LHCN-M2 (cell line): ENCODE measurements at regions not wholly inside any gene's neighbourhood (a gene's known extent, or its start where the extent isn't known, plus 50 kb on each side); places are given as distances from the start of the nearest gene placed in this dataset.

Experiments used
- DNase-seq: peaks from one replicate; pipeline ENCODE4 v3.0.0-alpha.2; 2012; ENCODE audit warnings: low read depth

GRCh38 chr5:100479079-100479688, 56.0 kb upstream of the FAM174A start:
- DNase-seq = peak; percentile 19

- DNase-seq = no peak
Observed at GRCh38 chr5:100472091-100472490, 63.1 kb upstream of the FAM174A start.

GRCh38 chr5:100469767-100470166, 65.4 kb upstream of the FAM174A start:
- DNase-seq = no peak

- DNase-seq = peak; percentile 81
Observed at GRCh38 chr5:100464418-100464817, 70.8 kb upstream of the FAM174A start.

GRCh38 chr5:100456615-100457014, 78.6 kb upstream of the FAM174A start:
- DNase-seq = no peak

GRCh38 chr5:100452126-100452525, 83.0 kb upstream of the FAM174A start:
- no peak for DNase-seq

GRCh38 chr5:100448111-100448528, 87.1 kb upstream of the FAM174A start:
- no peak for DNase-seq

GRCh38 chr5:100446879-100447430, 88.2 kb upstream of the FAM174A start:
- no peak for DNase-seq

GRCh38 chr5:100444961-100445360, 90.2 kb upstream of the FAM174A start:
- DNase-seq = peak; percentile 53

DNA sequence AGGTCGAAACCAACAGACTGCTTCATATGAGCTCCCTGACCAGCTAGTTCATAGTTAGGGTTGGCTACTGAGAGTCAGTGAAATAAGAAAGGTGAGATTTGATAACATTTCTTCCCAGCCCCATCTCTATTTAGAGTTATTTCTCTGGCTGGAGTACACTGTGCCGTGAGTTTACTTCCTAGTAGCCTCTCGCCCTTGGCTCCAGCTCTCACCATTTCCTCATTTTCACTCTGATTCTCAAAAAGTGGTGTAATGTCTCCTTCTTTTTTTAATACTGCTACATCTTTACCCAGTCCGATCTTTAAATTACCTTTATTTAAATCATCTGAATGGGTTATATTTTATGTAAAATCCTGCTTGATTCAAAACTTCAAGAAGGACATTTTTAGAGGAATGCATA, 100.4 kb upstream of the FAM174A start:
- DNase-seq = no peak

DNA sequence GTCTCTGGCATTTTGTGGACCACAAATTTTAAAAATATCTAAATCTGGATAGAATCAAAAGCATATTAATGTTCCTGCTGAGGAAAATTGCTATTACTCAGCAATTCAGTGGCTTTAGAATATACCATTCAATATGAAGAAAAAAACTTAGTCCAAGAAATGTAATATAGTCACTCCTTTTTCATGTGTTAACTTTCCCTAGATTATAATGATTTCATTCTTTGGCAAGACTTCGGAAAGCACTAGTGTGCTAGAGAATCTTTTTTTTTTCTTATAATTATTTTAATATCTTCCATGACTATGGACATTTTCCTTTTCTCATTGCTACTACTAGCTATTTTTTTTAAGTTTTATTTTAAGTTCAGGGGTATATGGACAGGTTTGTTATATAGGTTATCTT, 102.4 kb upstream of the FAM174A start:
- DNase-seq = no peak

DNA sequence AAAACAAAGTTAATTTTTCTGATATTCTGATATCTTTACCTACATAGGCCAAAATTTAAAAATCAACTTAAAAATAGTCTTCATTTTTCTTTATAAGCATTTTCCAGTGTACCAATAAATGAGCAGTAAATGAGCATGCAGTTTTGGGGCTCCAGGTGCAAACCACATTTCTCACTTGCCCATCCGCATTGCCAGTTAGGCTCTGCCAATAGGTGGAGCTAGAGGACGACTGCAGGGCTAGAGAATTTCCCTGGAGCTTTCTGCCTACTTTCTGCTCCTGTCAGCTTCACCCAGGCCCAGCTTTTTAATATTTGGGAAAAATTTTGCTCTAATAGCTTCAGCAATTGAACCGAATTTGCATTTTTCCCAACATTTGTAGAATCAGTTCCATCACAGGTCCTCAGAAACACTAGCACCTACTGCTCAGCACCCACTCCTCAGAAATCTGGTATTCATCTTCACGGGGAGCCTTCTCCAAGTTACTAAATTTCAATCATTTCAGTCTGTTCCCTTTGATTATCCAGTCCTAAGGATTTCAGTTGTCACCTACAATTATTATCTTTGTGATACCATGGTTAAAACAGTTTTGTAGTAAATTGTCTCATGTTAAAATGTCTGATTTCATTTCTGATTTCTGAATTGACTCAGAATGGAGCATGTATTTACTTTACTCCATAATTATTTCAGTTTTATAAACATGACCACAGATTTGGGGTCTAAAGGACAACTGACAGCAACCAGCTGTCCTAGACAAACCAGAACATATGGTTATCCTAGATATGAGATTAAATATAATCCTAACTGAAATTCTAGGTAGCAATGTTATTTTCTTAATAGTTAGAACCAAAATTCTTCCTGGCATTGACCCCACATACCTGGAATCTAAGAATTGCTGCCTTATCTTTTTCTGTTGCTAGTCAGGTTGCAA, 104.6 kb upstream of the FAM174A start:
- DNase-seq = peak; percentile 51

GRCh38 chr5:100424787-100425186, 110.4 kb upstream of the FAM174A start:
- no peak for DNase-seq

DNA sequence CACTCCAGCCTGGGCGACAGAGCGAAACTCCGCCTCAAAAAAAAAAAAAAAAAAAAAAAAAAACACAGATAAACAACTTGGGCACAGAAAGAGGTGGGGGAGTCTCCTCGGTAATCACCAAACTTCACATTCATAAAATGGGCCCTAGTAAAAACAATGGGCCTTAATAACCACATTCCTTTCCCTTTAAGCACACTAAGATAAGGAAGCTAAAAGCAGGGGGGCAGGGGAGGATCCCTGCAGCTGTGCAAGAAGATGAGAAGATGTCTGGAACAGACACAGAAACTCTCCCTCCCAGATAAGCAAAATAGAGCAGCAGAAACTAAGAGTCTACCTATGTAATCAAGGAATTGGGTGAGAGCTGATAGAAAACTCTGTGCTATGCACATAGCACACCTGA, 111.2 kb upstream of the FAM174A start:
- peak; percentile 20 for DNase-seq

GRCh38 chr5:100423330-100423729, 111.8 kb upstream of the FAM174A start:
- DNase-seq = no peak

- DNase-seq = no peak
Observed at GRCh38 chr5:100421360-100421759, 113.8 kb upstream of the FAM174A start.

- DNase-seq = no peak
Observed at GRCh38 chr5:100418231-100418630, 116.9 kb upstream of the FAM174A start.

DNA sequence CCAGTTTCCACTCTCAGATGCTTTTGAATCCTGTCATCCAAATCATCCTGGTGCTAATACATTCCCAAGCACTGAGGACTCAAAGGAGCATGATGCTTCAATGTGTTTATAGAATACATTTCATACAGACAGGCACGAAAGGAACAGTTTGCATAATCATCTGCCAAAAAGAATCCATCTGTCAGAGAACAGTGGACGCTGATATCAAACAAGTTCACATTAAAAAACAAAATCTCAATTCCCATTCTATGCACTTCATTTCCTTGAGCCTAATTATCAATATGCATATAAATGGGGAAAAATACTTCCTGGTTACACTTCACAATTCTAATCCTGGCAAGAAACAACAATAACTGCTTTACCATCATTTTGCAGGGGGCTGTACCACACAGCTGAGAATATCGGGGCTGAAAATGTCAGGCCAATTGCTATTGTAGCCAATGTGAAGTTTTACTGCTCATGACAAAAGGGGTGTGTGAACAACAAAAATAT, 125.5 kb upstream of the FAM174A start:
- peak; percentile 15 for DNase-seq

DNA sequence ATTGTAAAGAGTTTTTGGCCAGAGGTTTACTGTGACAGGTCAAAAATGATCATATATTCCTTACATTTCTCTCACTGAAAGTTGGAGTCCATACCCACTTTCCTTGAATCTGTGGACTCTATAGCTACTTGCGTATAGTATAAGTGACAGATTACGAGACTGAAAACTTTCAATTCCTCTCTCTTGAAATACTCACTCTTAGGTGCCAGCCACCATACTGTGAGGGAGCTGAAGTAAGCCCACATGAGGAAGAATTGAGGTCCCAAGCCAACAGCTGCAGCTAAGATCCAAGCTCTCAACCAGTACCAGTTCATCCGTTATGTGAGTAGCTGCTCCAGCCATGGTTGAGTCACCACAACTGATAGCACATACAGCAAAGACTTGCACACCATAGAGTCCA, 128.1 kb upstream of the FAM174A start:
- DNase-seq = peak; percentile 23

GRCh38 chr5:100406640-100407039, 128.5 kb upstream of the FAM174A start:
- peak; percentile 28 for DNase-seq

- no peak for DNase-seq
Observed at GRCh38 chr5:100402071-100402470, 133.1 kb upstream of the FAM174A start.

GRCh38 chr5:100401149-100401548, 134.0 kb upstream of the FAM174A start:
- DNase-seq = no peak
